Endothelial cell of umbilical vein (primary cell): ENCODE measurements at regions not wholly inside any gene's neighbourhood (a gene's known extent, or its start where the extent isn't known, plus 50 kb on each side); places are given as distances from the start of the nearest gene placed in this dataset.

ENCODE experiments used
- BruUV-seq: library from RNA; stranded (reverse); fragments of 400-500 nt; replicated peaks from 2 replicates; lab custom pipeline; 2021; lab: Mats Ljungman, UMichigan
- CTCF ChIA-PET: fragments of 300-600, 350-600 bp; sonication (Branson Sonifier 250); formaldehyde crosslinking; loops from one replicate; lab custom pipeline; 2021; ENCODE audit warnings: antibody characterized with exemption, inconsistent platforms; lab: Charles Lee
- POLR2A ChIA-PET: fragments of 300-600, 350-600 bp; sonication (Branson Sonifier 250); formaldehyde crosslinking; loops from one replicate; lab custom pipeline; 2021; ENCODE audit warnings: antibody characterized with exemption, inconsistent platforms; lab: Charles Lee
- DNase-seq: peaks from one replicate; pipeline ENCODE4 v3.0.0-alpha.2; 2011; ENCODE audit warnings: low read depth, low spot score
- FAIRE-seq: peaks from 2 replicates; lab custom pipeline; 2011; peaks lifted over from hg19 to GRCh38; lab: Jason Lieb, UNC
- H2AFZ ChIP-seq: 2 replicates; pipeline ENCODE4 v1.6.0; 2012; ENCODE audit warnings: low read depth, low read length, control low read depth, inconsistent platforms
- H3K27ac ChIP-seq: 2 replicates; pipeline ENCODE4 v1.5.1; 2011; ENCODE audit warnings: low read depth, mild to moderate bottlenecking, control low read depth, low read length, moderate library complexity; ENCODE audit not compliant: insufficient read depth
- H3K27me3 ChIP-seq, 2 experiments: 2 replicates each; pipeline versions ENCODE4 v1.6.0 to v1.6.1; 2011; ENCODE audit warnings: low read length in 2 of 2, mixed read lengths in 1 of 2; ENCODE audit not compliant: control insufficient read depth in 2 of 2, insufficient read depth in 2 of 2
- H3K36me3 ChIP-seq, 2 experiments: 2 replicates in 1 of 2; 3 replicates in 1 of 2; pipeline ENCODE4 v1.5.1; 2011; ENCODE audit warnings: low read length in 2 of 2, mild to moderate bottlenecking in 1 of 2, moderate library complexity in 1 of 2; ENCODE audit not compliant: control insufficient read depth in 2 of 2, insufficient read depth in 2 of 2; ENCODE audit errors: extremely low read depth in 1 of 2
- H3K4me1 ChIP-seq: 3 replicates; pipeline ENCODE4 v1.5.1; 2011; ENCODE audit warnings: mild to moderate bottlenecking, low read length; ENCODE audit not compliant: control insufficient read depth, insufficient read depth; ENCODE audit errors: extremely low read depth
- H3K4me2 ChIP-seq: 2 replicates; pipeline ENCODE4 v1.6.1; 2011; ENCODE audit warnings: low read length, control low read depth, mixed read lengths; ENCODE audit not compliant: insufficient read depth
- H3K4me3 ChIP-seq, 3 experiments: fragments of 200-600 bp in 1 of 3; sonication (generic), shearing (Covaris generic) in 1 of 3; replicated peaks in 1 of 3; 2 replicates each; pipeline ENCODE4 v1.5.1; 2011 to 2016; ENCODE audit warnings: control low read depth in 3 of 3, low read length in 3 of 3, mild to moderate bottlenecking in 2 of 3, inconsistent platforms in 1 of 3, low read depth in 1 of 3, moderate library complexity in 1 of 3; ENCODE audit not compliant: insufficient read depth in 1 of 3
- H3K79me2 ChIP-seq: 2 replicates; pipeline ENCODE4 v1.6.0; 2012; ENCODE audit warnings: low read length, inconsistent platforms; ENCODE audit not compliant: control insufficient read depth, insufficient read depth
- H3K9ac ChIP-seq: replicated peaks from 2 replicates; pipeline ENCODE3; 2011; ENCODE audit warnings: low read length, control low read depth; ENCODE audit not compliant: insufficient read depth; ENCODE audit errors: extremely low read depth
- H3K9me1 ChIP-seq: replicated peaks from 3 replicates; pipeline ENCODE4 v1.6.0; 2011; ENCODE audit warnings: mild to moderate bottlenecking, low read length; ENCODE audit not compliant: control insufficient read depth, insufficient read depth; ENCODE audit errors: extremely low read depth
- H3K9me3 ChIP-seq: replicated peaks from 2 replicates; pipeline ENCODE4 v1.5.1; 2012; ENCODE audit warnings: low read length, inconsistent platforms; ENCODE audit not compliant: control insufficient read depth, insufficient read depth
- H4K20me1 ChIP-seq: replicated peaks from 2 replicates; pipeline ENCODE3; 2011; ENCODE audit warnings: mild to moderate bottlenecking, low read length; ENCODE audit not compliant: control insufficient read depth, insufficient read depth; ENCODE audit errors: extremely low read depth
- EZH2 ChIP-seq: IDR thresholded peaks from 2 replicates; pipeline ENCODE4 v1.6.1; 2012; ENCODE audit warnings: borderline replicate concordance, low read depth, mild to moderate bottlenecking, moderate library complexity, low read length, inconsistent platforms; ENCODE audit not compliant: severe bottlenecking
- GATA2 ChIP-seq: IDR thresholded peaks from 2 replicates; pipeline ENCODE4 v1.7.0; 2011; ENCODE audit warnings: low read depth, mild to moderate bottlenecking, moderate library complexity, mixed read lengths, low read length; ENCODE audit not compliant: insufficient read length, insufficient read depth
- JUN ChIP-seq: IDR thresholded peaks from 2 replicates; pipeline ENCODE4 v1.6.1; 2011; ENCODE audit warnings: borderline replicate concordance, low read depth; ENCODE audit not compliant: insufficient read length, insufficient read depth
- MAX ChIP-seq: IDR thresholded peaks from 2 replicates; pipeline ENCODE4 v1.6.1; 2011; ENCODE audit not compliant: insufficient read depth, insufficient read length
- MYC ChIP-seq: IDR thresholded peaks from one replicate; pipeline ENCODE4 v1.6.1; 2011; ENCODE audit warnings: mild to moderate bottlenecking, low read depth, low read length
- POLR2A ChIP-seq: IDR thresholded peaks from 2 replicates; pipeline ENCODE4 v1.6.1; 2012; ENCODE audit warnings: low read depth, mild to moderate bottlenecking, control low read depth, low read length
- POLR2AphosphoS5 ChIP-seq: IDR thresholded peaks from 2 replicates; pipeline ENCODE4 v1.6.1; 2012; ENCODE audit warnings: low read depth, mild to moderate bottlenecking, control low read depth, low read length, moderate library complexity; ENCODE audit not compliant: insufficient read depth
- dilution Hi-C: fragments of 300-500 bp; cut with MboI; formaldehyde crosslinking; loops from one replicate; pipeline ENCODE4 v1.15.0; 2019; ENCODE audit warnings: low sequenced_read_pairs; ENCODE audit not compliant: extremely low pct_ligation_motif_present
- intact Hi-C: fragments of 100-400 bp; cut with micrococcal nuclease; formaldehyde crosslinking; loops from one replicate; pipeline ENCODE4 v1.10.0; 2022
- TF ChIP-seq, protein P1 (sequence below), 2 donors: IDR thresholded peaks; 1 replicate in 1 of 2; 2 replicates in 1 of 2; pipeline ENCODE4 v1.5.1; 2011; ENCODE audit warnings: low read length in 2 of 2, mild to moderate bottlenecking in 2 of 2, moderate library complexity in 2 of 2, control low read depth in 1 of 2, inconsistent platforms in 1 of 2, low read depth in 1 of 2; ENCODE audit not compliant: insufficient read depth in 1 of 2; ENCODE audit errors: extremely low read depth in 1 of 2

DNA sequence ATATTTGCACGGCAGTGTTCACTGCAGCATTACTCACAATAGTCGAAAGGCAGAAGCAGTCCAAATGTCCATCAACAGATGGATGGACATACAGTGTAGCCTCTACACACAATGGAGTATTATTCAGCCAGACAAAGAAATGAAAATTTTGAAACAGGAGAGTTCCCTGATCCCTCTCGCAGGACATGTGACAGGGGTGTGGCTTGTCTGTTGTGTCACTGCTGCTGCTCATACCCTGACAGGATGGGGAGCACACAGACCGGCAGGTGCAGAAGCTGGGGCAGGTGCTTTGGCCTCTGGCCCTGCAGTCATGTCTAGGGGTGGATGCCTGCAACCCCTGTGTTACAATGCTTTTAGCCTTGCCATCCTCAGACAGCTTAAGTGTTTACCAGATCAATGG lies 204.3 kb downstream of the EFNB2 start:
- Histone ChIP-seq H3K4me2 (no peak overlapping the region), H3K9me1 (no peaks in the 10 kb centered on the region), H3K4me1 (no peaks in the 10 kb centered on the region), H3K79me2 (no peaks in the 10 kb centered on the region), H3K36me3 (no peaks in the 10 kb centered on the region), H2AFZ (no peak overlapping the region), H4K20me1 (no peaks in the 10 kb centered on the region), H3K27me3 (no peaks in the 10 kb centered on the region), H3K4me3 (no peak overlapping the region), H3K9ac (no peak overlapping the region), H3K9me3 (no peaks in the 10 kb centered on the region), H3K27ac (no peak overlapping the region)
- ChIA-PET CTCF (interaction anchor here (0.6 kb wide), 1 partner anchor 378 kb away, joined by 3 read pairs; no protein-coding TSS in a partner anchor), POLR2A (no interaction called here)
- no peak for TF ChIP-seq POLR2A
- no peak for TF ChIP-seq EZH2
- no peak for TF ChIP-seq MYC
- no peak for TF ChIP-seq MAX
- no peak for TF ChIP-seq GATA2
- no peak for TF ChIP-seq JUN
- no peak for TF ChIP-seq POLR2AphosphoS5
- TF ChIP-seq, protein P1, sequence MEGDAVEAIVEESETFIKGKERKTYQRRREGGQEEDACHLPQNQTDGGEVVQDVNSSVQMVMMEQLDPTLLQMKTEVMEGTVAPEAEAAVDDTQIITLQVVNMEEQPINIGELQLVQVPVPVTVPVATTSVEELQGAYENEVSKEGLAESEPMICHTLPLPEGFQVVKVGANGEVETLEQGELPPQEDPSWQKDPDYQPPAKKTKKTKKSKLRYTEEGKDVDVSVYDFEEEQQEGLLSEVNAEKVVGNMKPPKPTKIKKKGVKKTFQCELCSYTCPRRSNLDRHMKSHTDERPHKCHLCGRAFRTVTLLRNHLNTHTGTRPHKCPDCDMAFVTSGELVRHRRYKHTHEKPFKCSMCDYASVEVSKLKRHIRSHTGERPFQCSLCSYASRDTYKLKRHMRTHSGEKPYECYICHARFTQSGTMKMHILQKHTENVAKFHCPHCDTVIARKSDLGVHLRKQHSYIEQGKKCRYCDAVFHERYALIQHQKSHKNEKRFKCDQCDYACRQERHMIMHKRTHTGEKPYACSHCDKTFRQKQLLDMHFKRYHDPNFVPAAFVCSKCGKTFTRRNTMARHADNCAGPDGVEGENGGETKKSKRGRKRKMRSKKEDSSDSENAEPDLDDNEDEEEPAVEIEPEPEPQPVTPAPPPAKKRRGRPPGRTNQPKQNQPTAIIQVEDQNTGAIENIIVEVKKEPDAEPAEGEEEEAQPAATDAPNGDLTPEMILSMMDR (IDR thresholded peaks at IDR 0.05; ENCODE audit: extremely low read depth in 1 of 2, insufficient read depth in 1 of 2, low read depth in 1 of 2, low read length in 2 of 2) = no peak
- FAIRE-seq = no peak
- no peak for DNase-seq
- intact Hi-C loops = no loop called here
- BruUV-seq = no TSS peak
- dilution Hi-C loops = no loop called here
